Muscle of leg (tissue), 3 donors: ENCODE measurements at regions not wholly inside any gene's neighbourhood (a gene's known extent, or its start where the extent isn't known, plus 50 kb on each side); places are given as distances from the start of the nearest gene placed in this dataset.
"Not testable (repeated sequence)": the region's sequence is repeated elsewhere in the genome, so short reads cannot be mapped to it uniquely, and the experiment has no call there.

ENCODE experiments used
- DNase-seq: peaks from one replicate; pipeline ENCODE4 v3.0.0; 2013
- H3K27ac ChIP-seq: one replicate; pipeline ENCODE4 v1.5.1; 2013; ENCODE audit warnings: mild to moderate bottlenecking, low read length, control low read depth
- H3K27me3 ChIP-seq: one replicate; pipeline ENCODE4 v1.6.1; 2013; ENCODE audit warnings: low read length; ENCODE audit not compliant: control insufficient read depth, insufficient read depth
- H3K36me3 ChIP-seq: one replicate; pipeline ENCODE4 v1.6.1; 2013; ENCODE audit warnings: low read length; ENCODE audit not compliant: control insufficient read depth, insufficient read depth
- H3K4me1 ChIP-seq: one replicate; pipeline ENCODE4 v1.6.1; 2013; ENCODE audit warnings: low read length; ENCODE audit not compliant: control insufficient read depth, insufficient read depth
- H3K4me3 ChIP-seq: one replicate; pipeline ENCODE4 v1.5.1; 2013; ENCODE audit warnings: low read length, control low read depth
- H3K9me3 ChIP-seq: replicated peaks from 2 replicates; pipeline ENCODE4 v1.6.1; 2013; ENCODE audit warnings: low read depth, low read length; ENCODE audit not compliant: control insufficient read depth
- WGBS: methylation state at CpG from one replicate; pipeline ENCODE4 v1.1.5; 2013; ENCODE audit warnings: missing lambda C conversion rate; ENCODE audit not compliant: insufficient coverage; 5-methylcytosine and 5-hydroxymethylcytosine counted together

DNA sequence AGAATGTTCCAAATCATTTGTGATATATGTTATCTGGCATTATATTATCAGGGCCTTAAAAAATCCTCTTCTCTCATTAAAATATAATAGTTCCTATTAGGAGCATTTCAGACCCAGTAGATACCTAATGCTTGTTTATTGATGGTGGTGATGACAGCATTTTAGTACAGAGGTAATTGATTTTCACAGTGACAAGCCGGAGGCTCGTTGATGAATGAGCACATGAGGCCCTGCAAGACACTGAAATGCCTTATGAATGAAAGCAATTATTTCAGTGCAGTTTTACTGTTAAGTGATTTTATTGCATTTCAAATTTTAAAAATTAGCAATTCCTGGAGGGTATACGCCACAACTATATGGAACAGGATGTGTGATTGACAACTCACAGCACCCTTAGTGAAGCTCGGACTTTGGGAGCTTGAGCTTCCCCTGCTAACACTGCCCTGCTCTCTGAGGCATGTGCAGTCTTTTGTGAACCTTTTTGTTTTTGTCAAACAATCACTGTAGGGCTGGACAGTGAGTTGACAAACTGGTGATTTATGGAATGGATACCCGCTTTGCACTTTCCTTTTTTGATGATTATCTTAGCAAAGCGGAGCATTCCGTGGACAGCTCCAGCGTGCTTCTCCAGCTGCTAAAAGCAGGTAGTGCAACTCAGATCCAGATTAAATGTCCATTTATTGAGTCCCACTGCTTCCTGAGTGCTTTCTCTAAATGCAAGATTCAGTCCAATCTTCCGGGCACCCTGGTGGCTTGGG, 187.0 kb upstream of the ATP10A start:
- H3K27me3 ChIP-seq = no peaks in the 10 kb centered on the region
- peaks cover 3% of the 10 kb centered on the region for H3K4me1 ChIP-seq
- no peak overlapping the region for H3K27ac ChIP-seq
- WGBS = 76% methylated on average over 5 of the region's 9 CpGs
- H3K4me3 ChIP-seq = no peak overlapping the region
- H3K36me3 ChIP-seq = no peaks in the 10 kb centered on the region
- no peak for DNase-seq
- H3K9me3 ChIP-seq = no peaks in the 10 kb centered on the region

DNA sequence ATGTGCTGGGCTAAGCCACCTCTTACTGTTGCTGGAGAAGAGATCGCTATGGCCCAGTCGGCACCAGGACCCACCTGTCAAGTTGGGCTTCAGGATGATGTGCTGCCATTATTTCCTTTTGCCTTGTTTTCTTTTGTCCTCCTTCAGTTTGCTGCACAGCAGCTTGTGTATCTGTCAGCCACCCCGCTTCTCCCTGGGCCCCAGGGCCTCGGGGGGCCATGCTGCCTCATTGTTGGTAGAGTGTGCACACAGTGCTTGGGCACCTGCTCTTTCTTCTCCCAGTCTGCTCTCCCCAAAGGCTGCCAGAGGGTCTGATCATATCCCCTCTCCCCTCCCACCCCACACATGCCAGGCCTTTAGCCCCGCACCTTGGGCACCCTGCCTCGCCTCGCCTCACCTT, 185.5 kb upstream of the ATP10A start:
- no peak overlapping the region for H3K27ac ChIP-seq
- no peaks in the 10 kb centered on the region for H3K27me3 ChIP-seq
- H3K4me1 ChIP-seq = peaks cover 3% of the 10 kb centered on the region
- no peaks in the 10 kb centered on the region for H3K36me3 ChIP-seq
- DNase-seq = no peak
- no peaks in the 10 kb centered on the region for H3K9me3 ChIP-seq
- WGBS = 81% methylated on average over 2 of the region's 7 CpGs
- no peak overlapping the region for H3K4me3 ChIP-seq

DNA sequence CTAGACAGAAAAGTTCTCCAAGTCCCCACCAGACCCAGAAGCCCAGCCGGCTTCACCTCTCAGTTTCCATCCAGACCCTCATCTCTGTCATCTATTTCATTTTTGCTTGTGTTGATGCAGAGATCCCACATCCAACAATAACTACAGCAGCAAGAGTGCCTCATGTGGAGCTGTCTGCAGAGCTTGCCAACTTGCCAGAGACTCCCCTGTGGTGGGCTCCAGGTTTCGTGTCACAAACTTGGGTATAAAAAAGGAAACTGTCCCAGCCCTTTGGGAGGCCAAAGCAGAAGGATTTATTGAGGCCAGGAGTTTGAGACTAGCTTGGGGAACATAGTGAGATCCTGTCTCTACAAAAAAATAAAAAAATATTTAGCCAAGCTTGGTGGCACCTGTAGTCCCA, 182.4 kb upstream of the ATP10A start:
- H3K4me1 ChIP-seq = no peaks in the 10 kb centered on the region
- H3K36me3 ChIP-seq = no peaks in the 10 kb centered on the region
- WGBS = 90% methylated on average over 2 of the region's 2 CpGs
- no peak for DNase-seq
- no peak overlapping the region for H3K27ac ChIP-seq
- peaks cover 3% of the 10 kb centered on the region for H3K9me3 ChIP-seq
- H3K4me3 ChIP-seq = no peak overlapping the region
- H3K27me3 ChIP-seq = no peaks in the 10 kb centered on the region

DNA sequence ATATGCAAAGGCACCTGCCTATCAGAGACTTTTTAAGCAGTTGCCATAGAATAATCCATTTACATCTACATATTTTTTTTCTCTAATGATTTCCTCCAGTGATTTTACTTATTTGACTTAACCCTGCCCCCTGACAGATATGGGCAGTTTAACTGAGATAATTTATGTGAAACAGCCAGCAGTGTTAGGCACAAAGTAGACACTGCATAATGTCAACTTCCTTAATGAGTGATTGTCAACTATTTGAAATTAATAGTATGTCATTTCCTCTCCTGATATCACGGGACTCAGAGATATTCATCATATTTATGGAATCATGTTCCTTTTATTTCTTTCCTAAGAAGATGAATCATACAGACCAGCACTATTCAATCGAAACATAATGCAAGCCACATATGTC, 179.9 kb upstream of the ATP10A start:
- no peaks in the 10 kb centered on the region for H3K27me3 ChIP-seq
- H3K4me3 ChIP-seq = no peak overlapping the region
- no peak for DNase-seq
- peaks cover 3% of the 10 kb centered on the region for H3K9me3 ChIP-seq
- no peaks in the 10 kb centered on the region for H3K4me1 ChIP-seq
- no peak overlapping the region for H3K27ac ChIP-seq
- no peaks in the 10 kb centered on the region for H3K36me3 ChIP-seq
- no CpG with 5 or more reads among the region's 2 CpGs for WGBS

DNA sequence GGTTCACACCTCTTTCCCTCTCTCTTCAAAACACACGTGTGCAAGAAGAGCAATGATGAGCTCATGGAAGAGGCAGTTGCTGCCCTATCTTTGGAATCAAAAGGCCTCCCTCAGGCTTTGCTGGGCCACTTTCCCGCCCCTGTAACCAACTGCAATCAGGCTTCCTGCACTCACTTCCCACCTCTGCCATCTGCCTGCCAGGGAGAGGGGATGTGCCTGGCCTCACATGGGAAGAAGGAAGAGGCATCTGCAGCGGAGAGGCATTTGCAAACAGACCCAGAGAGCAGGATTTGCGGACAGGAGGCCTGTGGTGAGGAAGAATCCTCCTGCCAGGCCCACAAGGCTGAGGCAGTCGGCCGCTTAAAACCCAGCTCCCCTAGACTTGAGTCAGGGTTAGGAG, 175.6 kb upstream of the ATP10A start:
- DNase-seq = no peak
- Histone ChIP-seq H3K36me3 (no peaks in the 10 kb centered on the region), H3K27me3 (no peaks in the 10 kb centered on the region), H3K9me3 (peaks cover 3% of the 10 kb centered on the region), H3K4me3 (no peak overlapping the region), H3K4me1 (no peaks in the 10 kb centered on the region), H3K27ac (no peak overlapping the region)
- 47% methylated on average over 5 of the region's 6 CpGs for WGBS

DNA sequence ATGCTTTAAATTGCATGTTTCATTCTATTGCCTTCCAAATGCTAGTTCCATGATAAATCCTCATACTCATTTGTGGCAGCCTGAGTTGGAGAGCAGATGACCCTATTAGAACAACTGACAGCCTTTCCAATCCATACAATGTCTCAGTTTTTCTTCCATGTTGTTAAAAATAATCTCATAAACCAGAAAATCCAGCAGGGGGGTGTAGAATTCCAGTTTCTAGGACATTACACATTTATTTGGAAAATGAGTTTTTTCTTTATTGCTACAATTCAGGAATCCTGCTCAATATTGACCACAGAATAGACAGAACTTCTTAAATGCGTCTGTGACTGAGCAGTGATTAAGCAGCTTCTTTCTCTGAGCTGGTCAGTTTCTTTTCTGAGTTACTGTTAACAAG, 174.2 kb upstream of the ATP10A start:
- DNase-seq = peak; percentile 19
- no peaks in the 10 kb centered on the region for H3K36me3 ChIP-seq
- WGBS = no CpG with 5 or more reads among the region's 1 CpG
- no peaks in the 10 kb centered on the region for H3K27me3 ChIP-seq
- H3K9me3 ChIP-seq = peaks cover 3% of the 10 kb centered on the region
- H3K27ac ChIP-seq = no peak overlapping the region
- no peaks in the 10 kb centered on the region for H3K4me1 ChIP-seq
- no peak overlapping the region for H3K4me3 ChIP-seq

DNA sequence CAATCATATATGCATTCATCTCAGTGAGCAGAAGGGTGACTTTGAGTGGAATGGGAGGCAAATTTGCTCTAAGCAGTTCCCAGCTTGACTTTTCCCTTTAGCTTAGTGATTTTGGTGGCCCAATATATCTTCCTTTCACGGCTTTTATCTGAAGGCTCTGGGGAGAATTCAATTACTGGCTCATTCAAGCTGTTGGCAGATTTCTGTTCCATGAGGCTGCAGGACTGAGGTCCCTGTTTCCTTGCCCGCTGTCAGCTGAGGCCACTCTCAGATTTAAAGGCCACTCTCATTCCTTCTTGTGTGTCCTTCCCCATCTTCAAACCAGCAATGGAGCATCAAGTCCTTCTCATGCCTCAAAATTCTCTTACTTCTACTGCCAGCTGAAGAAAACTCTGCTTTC, 170.4 kb upstream of the ATP10A start:
- Histone ChIP-seq H3K27me3 (no peaks in the 10 kb centered on the region), H3K27ac (no peak overlapping the region), H3K4me3 (no peak overlapping the region), H3K4me1 (no peaks in the 10 kb centered on the region), H3K9me3 (no peaks in the 10 kb centered on the region), H3K36me3 (no peaks in the 10 kb centered on the region)
- WGBS = 75% methylated on average over 2 of the region's 2 CpGs
- DNase-seq = no peak

DNA sequence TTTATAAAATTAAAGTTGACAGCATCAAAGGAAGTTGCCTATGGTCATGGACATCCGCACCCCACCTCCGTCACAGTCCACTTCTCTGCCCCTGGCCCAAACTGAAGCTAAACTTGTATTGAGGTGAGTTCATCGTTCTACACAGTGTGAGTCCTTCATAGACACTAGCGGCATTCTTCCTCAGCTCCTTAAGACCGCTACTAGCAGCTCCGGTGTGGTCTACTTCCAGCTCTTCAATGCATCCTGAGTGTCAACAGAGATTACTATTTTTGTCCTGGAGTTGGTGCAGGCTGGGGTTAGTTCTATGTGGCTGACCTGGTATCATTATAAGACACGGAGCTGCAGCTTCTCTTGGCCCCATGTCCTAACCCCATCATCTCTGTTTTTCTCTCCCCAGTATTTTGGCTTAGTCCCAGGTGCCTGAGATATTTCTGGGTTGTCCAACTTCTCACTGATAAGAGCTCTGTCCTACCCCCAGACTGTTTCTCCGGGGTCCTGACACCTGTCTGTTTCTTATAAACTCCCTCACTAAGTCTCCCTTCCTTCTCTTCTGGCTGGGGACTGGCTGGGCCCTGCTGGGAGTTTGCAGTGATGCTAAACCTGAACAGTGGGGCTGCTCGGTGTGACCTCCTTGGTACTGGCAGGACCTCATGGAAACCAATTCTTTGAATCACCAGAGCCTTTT, 169.2 kb upstream of the ATP10A start:
- Histone ChIP-seq H3K9me3 (no peaks in the 10 kb centered on the region), H3K36me3 (no peaks in the 10 kb centered on the region), H3K27me3 (no peaks in the 10 kb centered on the region), H3K4me3 (no peak overlapping the region), H3K4me1 (no peaks in the 10 kb centered on the region), H3K27ac (no peak overlapping the region)
- WGBS = 69% methylated on average over 4 of the region's 9 CpGs
- no peak for DNase-seq

DNA sequence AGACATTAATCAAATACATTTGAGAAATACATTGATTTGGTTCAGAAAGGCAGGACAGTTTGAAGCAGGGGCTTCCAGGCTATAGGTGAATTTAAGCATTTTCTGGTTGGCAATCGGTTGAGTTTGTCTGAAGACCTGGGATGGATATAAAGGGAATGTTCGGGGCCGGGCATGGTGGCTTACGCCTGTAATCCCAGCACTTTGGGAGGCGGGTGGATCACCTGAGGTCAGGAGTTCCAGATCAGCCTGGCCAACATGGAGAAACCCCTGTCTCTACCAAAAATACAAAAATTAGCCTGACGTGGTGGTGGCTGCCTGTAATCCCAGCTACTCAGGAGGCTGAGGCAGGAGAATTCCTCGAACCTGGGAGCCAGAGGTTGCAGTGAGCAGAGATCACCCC, 166.5 kb upstream of the ATP10A start:
- H3K4me3 ChIP-seq, H3K27ac ChIP-seq, H3K36me3 ChIP-seq, H3K9me3 ChIP-seq, DNase-seq, H3K27me3 ChIP-seq, H3K4me1 ChIP-seq: not testable (repeated sequence)
- WGBS = 78% methylated on average over 1 of the region's 7 CpGs

DNA sequence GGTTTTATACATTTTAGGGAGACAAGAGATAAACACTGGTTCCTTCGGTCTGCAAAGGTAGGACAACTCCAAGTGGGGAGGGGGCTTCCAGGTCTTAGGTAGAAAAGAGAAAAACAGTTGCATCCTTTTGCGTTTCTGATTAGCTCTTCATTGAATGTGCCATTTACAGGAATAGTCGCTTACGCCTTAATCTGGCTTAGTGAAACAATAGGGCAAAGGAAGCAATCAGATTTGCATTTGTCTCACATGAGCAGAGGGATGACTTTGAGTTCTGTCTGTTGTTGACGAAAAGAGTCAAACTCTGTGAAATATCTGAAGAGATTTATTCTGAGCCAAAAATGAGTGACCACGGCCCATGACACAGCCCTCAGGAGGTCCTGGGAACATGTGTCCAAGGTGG, 166.0 kb upstream of the ATP10A start:
- H3K36me3 ChIP-seq = no peaks in the 10 kb centered on the region
- H3K27me3 ChIP-seq = no peaks in the 10 kb centered on the region
- H3K27ac ChIP-seq = no peak overlapping the region
- 80% methylated on average over 5 of the region's 6 CpGs for WGBS
- no peak overlapping the region for H3K4me3 ChIP-seq
- H3K4me1 ChIP-seq = no peaks in the 10 kb centered on the region
- DNase-seq = no peak
- H3K9me3 ChIP-seq = no peaks in the 10 kb centered on the region
